Esophagus muscularis mucosa (tissue), 3 donors: ENCODE measurements at regions not wholly inside any gene's neighbourhood (a gene's known extent, or its start where the extent isn't known, plus 50 kb on each side); places are given as distances from the start of the nearest gene placed in this dataset.

ENCODE experiments used
- POLR2A ChIP-seq: fragments of 450-650 bp; IDR thresholded peaks from one replicate; pipeline ENCODE4 v1.6.1; 2017; ENCODE audit warnings: antibody characterized with exemption, moderate library complexity, mild to moderate bottlenecking, low read depth
- POLR2AphosphoS5 ChIP-seq, 2 donors: sonication (generic); formaldehyde crosslinking; IDR thresholded peaks; one replicate each; pipeline ENCODE4 v1.6.1; 2017; ENCODE audit warnings: antibody characterized with exemption in 2 of 2
- TF ChIP-seq, protein P1 (sequence below), 3 experiments: fragments of 200-600 bp in 2 of 3; fragments of 450-650 bp in 1 of 3; sonication (generic) in 2 of 3; IDR thresholded peaks; one replicate each; pipeline ENCODE4 v1.5.1; 2017 to 2019; ENCODE audit warnings: antibody characterized with exemption in 3 of 3, mild to moderate bottlenecking in 2 of 3, moderate library complexity in 1 of 3

DNA sequence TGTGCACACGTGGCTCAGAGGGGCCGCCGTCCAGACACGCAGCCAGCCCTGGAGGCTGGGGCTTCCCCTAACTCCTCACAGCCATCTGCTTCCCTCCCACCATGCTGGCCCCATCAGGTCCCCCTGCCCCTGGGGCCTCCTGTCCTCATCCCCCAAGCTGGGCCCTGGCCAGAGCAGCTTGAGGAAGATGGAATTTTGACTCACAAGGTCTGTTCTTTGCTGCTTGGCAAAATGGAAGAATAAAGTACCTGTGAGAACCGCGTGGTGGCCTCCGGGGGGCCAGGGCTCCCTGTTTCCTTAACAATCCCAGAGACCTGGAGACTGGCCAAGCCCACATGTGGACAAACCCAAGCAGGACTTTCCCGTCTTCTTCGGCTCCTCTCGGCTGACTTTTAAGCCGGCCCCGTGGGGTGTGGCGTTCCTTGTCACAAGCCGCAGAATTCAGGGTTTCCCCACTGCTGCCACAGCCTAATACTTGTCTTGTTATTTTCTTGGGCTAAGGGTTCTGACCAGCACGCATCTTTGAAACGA lies 872.8 kb downstream of the BRD1 start:
- TF ChIP-seq, protein P1, sequence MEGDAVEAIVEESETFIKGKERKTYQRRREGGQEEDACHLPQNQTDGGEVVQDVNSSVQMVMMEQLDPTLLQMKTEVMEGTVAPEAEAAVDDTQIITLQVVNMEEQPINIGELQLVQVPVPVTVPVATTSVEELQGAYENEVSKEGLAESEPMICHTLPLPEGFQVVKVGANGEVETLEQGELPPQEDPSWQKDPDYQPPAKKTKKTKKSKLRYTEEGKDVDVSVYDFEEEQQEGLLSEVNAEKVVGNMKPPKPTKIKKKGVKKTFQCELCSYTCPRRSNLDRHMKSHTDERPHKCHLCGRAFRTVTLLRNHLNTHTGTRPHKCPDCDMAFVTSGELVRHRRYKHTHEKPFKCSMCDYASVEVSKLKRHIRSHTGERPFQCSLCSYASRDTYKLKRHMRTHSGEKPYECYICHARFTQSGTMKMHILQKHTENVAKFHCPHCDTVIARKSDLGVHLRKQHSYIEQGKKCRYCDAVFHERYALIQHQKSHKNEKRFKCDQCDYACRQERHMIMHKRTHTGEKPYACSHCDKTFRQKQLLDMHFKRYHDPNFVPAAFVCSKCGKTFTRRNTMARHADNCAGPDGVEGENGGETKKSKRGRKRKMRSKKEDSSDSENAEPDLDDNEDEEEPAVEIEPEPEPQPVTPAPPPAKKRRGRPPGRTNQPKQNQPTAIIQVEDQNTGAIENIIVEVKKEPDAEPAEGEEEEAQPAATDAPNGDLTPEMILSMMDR (IDR thresholded peaks at IDR 0.05) = no peak
- TF ChIP-seq POLR2AphosphoS5 (IDR thresholded peaks at IDR 0.05) (no peak), POLR2A (no peak)
